ENCODE measurements at regions not wholly inside any gene's neighbourhood (a gene's known extent, or its start where the extent isn't known, plus 50 kb on each side); places are given as distances from the start of the nearest gene placed in this dataset.

DNA sequence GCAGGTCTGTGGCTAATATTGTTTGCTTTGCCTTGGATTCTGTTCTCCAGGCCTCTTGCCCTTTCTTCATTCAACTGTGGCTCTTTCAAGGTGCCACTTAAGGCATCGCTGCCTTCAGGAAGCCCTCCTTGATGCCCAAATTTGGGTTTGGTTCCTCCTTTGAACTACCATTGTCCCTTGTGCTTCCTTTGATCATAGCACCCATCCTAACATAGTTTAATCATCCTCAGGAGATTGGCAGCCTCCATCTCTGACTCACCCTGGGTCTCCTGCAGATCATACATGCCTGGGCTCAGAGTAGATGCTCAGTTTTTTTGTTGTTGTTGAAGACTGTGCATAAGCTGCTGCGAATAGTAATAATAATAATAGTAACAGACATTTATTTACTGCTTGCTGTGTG is 54.4 kb upstream of the ACOT11 start:
- no peak for DNase-seq (ENCODE audit: low spot score)
- Histone ChIP-seq H3K4me3 (ENCODE audit: low read depth in 1 of 3, low read length in 3 of 3) (no peak overlapping the region), H3K9ac (ENCODE audit: low read depth in 1 of 2, low read length in 2 of 2) (no peak overlapping the region), H3K4me1 (ENCODE audit: control insufficient read depth in 4 of 4, insufficient read depth in 4 of 4, low read length in 3 of 4) (peaks cover 2 to 22% (median 19%) of the 10 kb centered on the region in 4 donors), H3K27ac (ENCODE audit: low read depth in 1 of 2, low read length in 2 of 2) (no peak overlapping the region), H3K36me3 (ENCODE audit: control insufficient read depth in 4 of 4, insufficient read depth in 3 of 4, low read depth in 1 of 4, low read length in 3 of 4) (no peaks in the 10 kb centered on the region), H3K9me3 (ENCODE audit: control insufficient read depth in 4 of 4, low read length in 3 of 4) (peaks cover 0 to 3% (median 0%) of the 10 kb centered on the region in 4 donors), H3K27me3 (ENCODE audit: control insufficient read depth in 4 of 4, insufficient read depth in 4 of 4, low read length in 3 of 4) (no peaks in the 10 kb centered on the region)
- WGBS: 94% methylated on average over 2 of the region's 2 CpGs
- TF ChIP-seq, protein P1, sequence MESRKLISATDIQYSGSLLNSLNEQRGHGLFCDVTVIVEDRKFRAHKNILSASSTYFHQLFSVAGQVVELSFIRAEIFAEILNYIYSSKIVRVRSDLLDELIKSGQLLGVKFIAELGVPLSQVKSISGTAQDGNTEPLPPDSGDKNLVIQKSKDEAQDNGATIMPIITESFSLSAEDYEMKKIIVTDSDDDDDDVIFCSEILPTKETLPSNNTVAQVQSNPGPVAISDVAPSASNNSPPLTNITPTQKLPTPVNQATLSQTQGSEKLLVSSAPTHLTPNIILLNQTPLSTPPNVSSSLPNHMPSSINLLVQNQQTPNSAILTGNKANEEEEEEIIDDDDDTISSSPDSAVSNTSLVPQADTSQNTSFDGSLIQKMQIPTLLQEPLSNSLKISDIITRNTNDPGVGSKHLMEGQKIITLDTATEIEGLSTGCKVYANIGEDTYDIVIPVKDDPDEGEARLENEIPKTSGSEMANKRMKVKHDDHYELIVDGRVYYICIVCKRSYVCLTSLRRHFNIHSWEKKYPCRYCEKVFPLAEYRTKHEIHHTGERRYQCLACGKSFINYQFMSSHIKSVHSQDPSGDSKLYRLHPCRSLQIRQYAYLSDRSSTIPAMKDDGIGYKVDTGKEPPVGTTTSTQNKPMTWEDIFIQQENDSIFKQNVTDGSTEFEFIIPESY (IDR thresholded peaks at IDR 0.05): no peak
- TF ChIP-seq NR2F2 (IDR thresholded peaks at IDR 0.05): no peak
- no peak for TF ChIP-seq HNF4A (conservative IDR thresholded peaks at IDR 0.05)
- no peak for TF ChIP-seq YY1 (IDR thresholded peaks at IDR 0.05)
- TF ChIP-seq, protein P2, sequence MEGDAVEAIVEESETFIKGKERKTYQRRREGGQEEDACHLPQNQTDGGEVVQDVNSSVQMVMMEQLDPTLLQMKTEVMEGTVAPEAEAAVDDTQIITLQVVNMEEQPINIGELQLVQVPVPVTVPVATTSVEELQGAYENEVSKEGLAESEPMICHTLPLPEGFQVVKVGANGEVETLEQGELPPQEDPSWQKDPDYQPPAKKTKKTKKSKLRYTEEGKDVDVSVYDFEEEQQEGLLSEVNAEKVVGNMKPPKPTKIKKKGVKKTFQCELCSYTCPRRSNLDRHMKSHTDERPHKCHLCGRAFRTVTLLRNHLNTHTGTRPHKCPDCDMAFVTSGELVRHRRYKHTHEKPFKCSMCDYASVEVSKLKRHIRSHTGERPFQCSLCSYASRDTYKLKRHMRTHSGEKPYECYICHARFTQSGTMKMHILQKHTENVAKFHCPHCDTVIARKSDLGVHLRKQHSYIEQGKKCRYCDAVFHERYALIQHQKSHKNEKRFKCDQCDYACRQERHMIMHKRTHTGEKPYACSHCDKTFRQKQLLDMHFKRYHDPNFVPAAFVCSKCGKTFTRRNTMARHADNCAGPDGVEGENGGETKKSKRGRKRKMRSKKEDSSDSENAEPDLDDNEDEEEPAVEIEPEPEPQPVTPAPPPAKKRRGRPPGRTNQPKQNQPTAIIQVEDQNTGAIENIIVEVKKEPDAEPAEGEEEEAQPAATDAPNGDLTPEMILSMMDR (IDR thresholded peaks at IDR 0.05; ENCODE audit: low read depth, low read length, missing input control): no peak

DNA sequence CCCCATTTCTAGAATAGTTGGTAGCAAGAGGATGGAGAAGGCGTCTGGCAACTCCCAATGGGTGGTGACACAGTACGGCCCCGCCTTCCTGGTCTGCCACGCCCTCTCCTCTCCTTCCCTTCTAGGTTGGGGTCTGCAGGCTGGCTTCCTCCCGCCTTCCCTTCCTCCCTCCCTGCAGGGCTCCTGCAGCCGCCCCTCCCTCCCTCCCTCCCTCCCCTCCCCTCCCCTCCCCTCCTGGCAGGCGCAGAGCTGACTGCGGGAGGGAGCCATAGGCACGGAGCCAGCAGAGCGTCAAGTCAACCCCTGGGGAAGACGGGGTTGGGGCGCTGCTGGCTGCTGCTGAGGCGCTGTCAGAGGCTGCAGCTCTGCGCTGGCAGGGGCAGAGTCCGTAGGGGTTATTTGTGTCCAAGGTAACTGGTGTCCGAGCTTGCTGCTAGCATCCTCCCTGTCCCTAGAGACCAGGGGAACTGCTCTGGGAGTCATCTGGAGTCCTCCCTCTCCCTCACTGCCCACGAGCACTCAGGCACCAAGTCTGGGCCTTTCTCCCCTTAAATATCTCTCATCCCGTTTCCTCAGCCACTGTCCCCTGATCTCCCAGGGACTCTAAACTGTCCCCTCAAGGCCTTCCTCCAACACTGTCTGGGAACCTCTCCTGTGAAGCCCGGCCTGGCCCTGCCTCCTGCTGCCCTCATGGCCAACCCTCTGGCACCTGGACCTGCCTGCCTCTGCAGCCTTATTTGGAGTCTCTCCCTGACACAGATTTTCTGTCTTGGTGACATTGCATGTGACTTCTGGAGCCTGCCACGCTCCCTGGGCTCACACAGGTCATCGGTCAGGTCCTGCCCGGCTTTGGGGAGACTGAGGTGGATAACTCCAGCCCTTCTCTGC is 57.4 kb upstream of the ACOT11 start:
- Histone ChIP-seq H3K27ac (ENCODE audit: low read depth in 1 of 2, low read length in 2 of 2) (no peak overlapping the region), H3K9me3 (ENCODE audit: control insufficient read depth in 4 of 4, low read length in 3 of 4) (no peaks in the 10 kb centered on the region), H3K9ac (ENCODE audit: low read depth in 1 of 2, low read length in 2 of 2) (no peak overlapping the region), H3K27me3 (ENCODE audit: control insufficient read depth in 4 of 4, insufficient read depth in 4 of 4, low read length in 3 of 4) (no peaks in the 10 kb centered on the region), H3K4me3 (ENCODE audit: low read depth in 1 of 3, low read length in 3 of 3) (no peak overlapping the region), H3K36me3 (ENCODE audit: control insufficient read depth in 4 of 4, insufficient read depth in 3 of 4, low read depth in 1 of 4, low read length in 3 of 4) (no peaks in the 10 kb centered on the region), H3K4me1 (ENCODE audit: control insufficient read depth in 4 of 4, insufficient read depth in 4 of 4, low read length in 3 of 4) (peaks cover 12 to 44% (median 37%) of the 10 kb centered on the region in 4 donors)
- WGBS: 17% methylated on average over 22 of the region's 22 CpGs
- no peak for DNase-seq (ENCODE audit: low spot score)
- no peak for TF ChIP-seq FOXA1 (IDR thresholded peaks at IDR 0.05)
- no peak for TF ChIP-seq RAD21 (IDR thresholded peaks at IDR 0.05)
- TF ChIP-seq, protein P2 (IDR thresholded peaks at IDR 0.05; ENCODE audit: low read depth, low read length, missing input control): no peak
- TF ChIP-seq SP1 (IDR thresholded peaks at IDR 0.05): peak; percentile 16
- no peak for TF ChIP-seq FOXA2 (IDR thresholded peaks at IDR 0.05)
- TF ChIP-seq ATF3 (IDR thresholded peaks at IDR 0.05): no peak
- TF ChIP-seq HNF4A (conservative IDR thresholded peaks at IDR 0.05): peak; percentile 7 to 38
- TF ChIP-seq, protein P3, sequence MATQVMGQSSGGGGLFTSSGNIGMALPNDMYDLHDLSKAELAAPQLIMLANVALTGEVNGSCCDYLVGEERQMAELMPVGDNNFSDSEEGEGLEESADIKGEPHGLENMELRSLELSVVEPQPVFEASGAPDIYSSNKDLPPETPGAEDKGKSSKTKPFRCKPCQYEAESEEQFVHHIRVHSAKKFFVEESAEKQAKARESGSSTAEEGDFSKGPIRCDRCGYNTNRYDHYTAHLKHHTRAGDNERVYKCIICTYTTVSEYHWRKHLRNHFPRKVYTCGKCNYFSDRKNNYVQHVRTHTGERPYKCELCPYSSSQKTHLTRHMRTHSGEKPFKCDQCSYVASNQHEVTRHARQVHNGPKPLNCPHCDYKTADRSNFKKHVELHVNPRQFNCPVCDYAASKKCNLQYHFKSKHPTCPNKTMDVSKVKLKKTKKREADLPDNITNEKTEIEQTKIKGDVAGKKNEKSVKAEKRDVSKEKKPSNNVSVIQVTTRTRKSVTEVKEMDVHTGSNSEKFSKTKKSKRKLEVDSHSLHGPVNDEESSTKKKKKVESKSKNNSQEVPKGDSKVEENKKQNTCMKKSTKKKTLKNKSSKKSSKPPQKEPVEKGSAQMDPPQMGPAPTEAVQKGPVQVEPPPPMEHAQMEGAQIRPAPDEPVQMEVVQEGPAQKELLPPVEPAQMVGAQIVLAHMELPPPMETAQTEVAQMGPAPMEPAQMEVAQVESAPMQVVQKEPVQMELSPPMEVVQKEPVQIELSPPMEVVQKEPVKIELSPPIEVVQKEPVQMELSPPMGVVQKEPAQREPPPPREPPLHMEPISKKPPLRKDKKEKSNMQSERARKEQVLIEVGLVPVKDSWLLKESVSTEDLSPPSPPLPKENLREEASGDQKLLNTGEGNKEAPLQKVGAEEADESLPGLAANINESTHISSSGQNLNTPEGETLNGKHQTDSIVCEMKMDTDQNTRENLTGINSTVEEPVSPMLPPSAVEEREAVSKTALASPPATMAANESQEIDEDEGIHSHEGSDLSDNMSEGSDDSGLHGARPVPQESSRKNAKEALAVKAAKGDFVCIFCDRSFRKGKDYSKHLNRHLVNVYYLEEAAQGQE (IDR thresholded peaks at IDR 0.05): no peak
- TF ChIP-seq JUND (IDR thresholded peaks at IDR 0.05): no peak
- no peak for TF ChIP-seq EGR1 (IDR thresholded peaks at IDR 0.05; ENCODE audit: low read depth in 2 of 2)
- TF ChIP-seq RXRA (IDR thresholded peaks at IDR 0.05): peak; percentile 7 to 45
- no peak for TF ChIP-seq MAX (IDR thresholded peaks at IDR 0.05)

Data from liver (tissue), 8 donors.